Lower leg skin (tissue), 4 donors: ENCODE measurements at regions not wholly inside any gene's neighbourhood (a gene's known extent, or its start where the extent isn't known, plus 50 kb on each side); places are given as distances from the start of the nearest gene placed in this dataset.
"Not testable (repeated sequence)": the region's sequence is repeated elsewhere in the genome, so short reads cannot be mapped to it uniquely, and the experiment has no call there.

Experiments used
- DNase-seq, 2 donors: peaks; one replicate each; pipeline ENCODE4 v3.0.0-alpha.2; 2019; ENCODE audit warnings: low spot score in 2 of 2
- H3K4me3 ChIP-seq: fragments of 200-600 bp; sonication (generic); 2 replicates; pipeline ENCODE4 v1.5.1; 2017; ENCODE audit warnings: mild to moderate bottlenecking, low read depth; ENCODE audit not compliant: poor library complexity, severe bottlenecking
- CTCF ChIP-seq, 3 donors: fragments of 450-650 bp; IDR thresholded peaks; one replicate each; pipeline ENCODE4 v1.5.1; 2016; ENCODE audit warnings: antibody characterized with exemption in 3 of 3, mild to moderate bottlenecking in 3 of 3, moderate library complexity in 2 of 3
- POLR2A ChIP-seq, 2 donors: fragments of 450-650 bp; IDR thresholded peaks; one replicate each; pipeline ENCODE4 v1.6.1; 2016 to 2017; ENCODE audit warnings: antibody characterized with exemption in 2 of 2, mild to moderate bottlenecking in 1 of 2, moderate library complexity in 1 of 2
- WGBS, 2 donors: methylation state at CpG; one replicate each; pipeline ENCODE4 v1.1.5; 2018; 5-methylcytosine and 5-hydroxymethylcytosine counted together
- intact Hi-C: fragments of 100-400 bp; cut with DNase I; formaldehyde crosslinking; loops from one replicate; pipeline ENCODE4 v1.15.0; 2023; ENCODE audit warnings: low total_unique reads

DNA sequence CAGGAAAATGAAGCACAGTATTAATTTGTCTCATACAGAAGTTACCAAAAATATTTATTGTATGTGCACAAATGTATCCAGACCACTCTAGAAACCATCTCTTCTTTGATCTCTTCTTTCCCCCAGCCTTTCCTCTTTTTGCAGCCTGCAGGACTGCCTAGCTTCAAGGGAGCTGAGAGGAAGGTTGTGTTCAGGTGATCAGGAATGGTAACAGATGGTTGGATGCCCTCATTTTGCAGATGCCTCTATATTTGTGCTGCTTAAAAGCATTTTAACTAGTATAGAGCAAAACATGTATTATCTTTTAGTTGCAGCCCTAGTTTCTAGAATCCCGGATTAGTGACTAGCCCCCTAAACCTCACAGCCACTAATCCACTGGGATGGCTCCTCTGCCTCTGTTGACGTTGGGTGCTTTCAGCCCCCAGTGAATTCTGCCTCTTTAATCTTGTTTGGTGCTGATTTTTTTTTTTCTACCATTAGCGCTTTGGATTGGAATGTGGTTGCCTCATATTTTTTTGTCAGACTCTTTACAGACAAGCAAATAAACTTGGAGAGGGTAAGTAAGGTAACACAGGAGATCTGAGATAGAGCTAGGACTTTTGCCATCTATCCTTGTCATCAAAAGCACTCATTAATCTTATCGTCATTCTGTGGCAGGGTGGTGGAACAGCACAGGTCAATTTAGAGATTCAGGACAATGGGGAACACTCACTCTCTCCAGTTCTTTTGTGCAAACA is 103.8 kb upstream of the NDUFV2 start:
- H3K4me3 ChIP-seq = no peak overlapping the region
- WGBS, 2 donors = 27 to 31% methylated on average over 4 of the region's 4 CpGs
- intact Hi-C loops = no loop called here
- no peak for DNase-seq
- TF ChIP-seq POLR2A (IDR thresholded peaks at IDR 0.05) (no peak), CTCF (IDR thresholded peaks at IDR 0.05) (no peak)

DNA sequence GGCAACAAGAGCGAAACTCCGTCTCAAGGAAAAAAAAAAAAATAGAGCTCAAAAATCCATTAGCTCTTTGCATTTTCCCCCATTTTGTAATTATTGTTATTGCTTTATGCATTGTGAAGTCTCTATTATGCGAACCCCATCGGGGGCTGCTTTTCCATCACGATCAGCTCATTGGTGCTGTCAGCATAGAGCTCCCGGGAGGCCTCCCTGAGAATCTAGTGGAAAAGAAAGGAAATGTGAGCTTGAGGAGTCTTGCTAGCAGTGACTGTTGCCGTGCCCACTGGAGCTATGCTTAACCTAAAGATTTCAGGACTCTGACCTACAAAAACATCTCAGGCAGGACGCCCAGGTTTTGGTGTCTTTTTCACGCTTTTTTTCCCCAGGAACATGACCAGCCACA is 102.6 kb upstream of the NDUFV2 start:
- intact Hi-C loops = no loop called here
- WGBS, 2 donors = 78 to 80% methylated on average over 9 of the region's 9 CpGs
- no peak for TF ChIP-seq CTCF (IDR thresholded peaks at IDR 0.05)
- TF ChIP-seq POLR2A (IDR thresholded peaks at IDR 0.05) = no peak

DNA sequence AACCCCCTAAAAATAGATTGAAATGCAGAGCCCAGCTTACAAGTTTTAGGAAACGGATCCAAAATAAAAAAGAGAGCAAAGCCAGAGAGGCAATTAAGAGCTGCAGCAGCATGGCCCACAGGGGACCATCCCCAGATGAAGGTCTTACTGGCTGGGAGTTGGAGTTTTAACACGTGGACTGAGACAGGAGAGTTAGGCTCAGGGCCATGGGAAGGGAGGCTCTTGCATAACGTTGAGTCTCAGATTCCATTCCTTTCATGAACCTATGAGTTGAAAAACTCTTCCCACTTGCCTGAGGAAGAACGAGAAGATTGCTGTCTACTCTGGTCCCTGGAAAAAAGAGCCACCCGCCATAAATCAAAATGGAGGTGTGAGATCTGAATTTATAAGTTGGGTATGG is 101.8 kb upstream of the NDUFV2 start:
- intact Hi-C loops = no loop called here
- no peak for TF ChIP-seq POLR2A (IDR thresholded peaks at IDR 0.05)
- TF ChIP-seq CTCF (IDR thresholded peaks at IDR 0.05) = no peak
- no peak overlapping the region for H3K4me3 ChIP-seq
- DNase-seq = no peak
- 47 to 51% methylated on average over 5 of the region's 5 CpGs for WGBS, 2 donors

More for the DNA sequence above, 102.6 kb upstream of the NDUFV2 start:
- H3K4me3 ChIP-seq = no peak overlapping the region
- no peak for DNase-seq

- TF ChIP-seq CTCF (IDR thresholded peaks at IDR 0.05) (no peak), POLR2A (IDR thresholded peaks at IDR 0.05) (no peak)
- intact Hi-C loops = no loop called here
- no peak overlapping the region for H3K4me3 ChIP-seq
- DNase-seq = no peak
- 83% methylated on average over 3 of the region's 3 CpGs for WGBS, 2 donors
Observed at GRCh38 chr18:9001209-9001608, 101.3 kb upstream of the NDUFV2 start.

DNA sequence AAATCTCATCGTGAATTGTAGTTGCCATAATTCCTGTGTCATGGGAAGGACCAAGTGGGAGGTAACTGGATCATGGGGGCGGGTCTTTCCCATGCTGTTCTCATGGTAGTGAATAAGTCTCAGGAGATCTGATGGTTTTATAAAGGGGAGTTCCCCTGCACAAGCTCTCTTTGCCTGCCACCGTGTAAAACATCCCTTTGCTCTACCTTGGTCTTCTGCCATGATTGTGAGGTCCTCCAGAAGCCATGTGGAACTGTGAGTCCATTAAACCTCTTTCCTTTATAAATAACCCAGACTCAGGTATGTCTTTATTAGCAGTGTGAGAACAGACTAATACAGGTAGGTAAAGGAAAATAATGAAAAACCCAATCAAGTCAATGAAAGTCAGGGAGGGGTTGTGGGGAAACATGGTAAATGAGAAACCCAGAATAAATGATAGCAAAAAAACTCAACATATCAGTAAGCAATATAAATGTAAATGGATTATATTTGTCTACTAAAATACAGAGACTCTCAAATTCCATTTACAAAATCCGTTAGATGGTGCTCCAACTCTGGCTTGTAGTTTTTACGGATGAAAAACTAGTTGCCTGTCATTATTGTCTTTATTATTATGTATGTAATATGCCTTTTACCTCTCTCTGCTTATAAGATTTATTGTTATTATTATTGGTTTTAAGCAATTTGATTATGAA is 98.9 kb upstream of the NDUFV2 start:
- intact Hi-C loops = no loop called here

DNA sequence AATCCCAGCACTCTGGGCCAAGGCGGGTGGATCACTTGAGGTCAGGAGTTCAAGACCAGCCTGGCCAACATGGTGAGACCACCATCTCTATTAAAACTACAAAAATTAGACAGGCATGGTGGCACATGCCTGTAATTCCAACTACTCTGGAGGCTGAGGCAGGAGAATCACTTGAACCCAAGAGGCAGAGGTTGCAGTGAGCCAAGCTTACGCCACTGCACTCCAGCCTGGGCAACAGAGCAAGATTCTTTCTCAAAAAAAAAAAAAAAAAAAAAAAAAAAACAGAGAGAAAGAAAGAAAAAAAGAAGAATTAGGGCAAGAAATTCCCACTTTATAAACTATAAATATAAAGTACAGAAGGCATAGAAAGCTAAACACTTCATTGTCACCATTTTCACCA is 98.2 kb upstream of the NDUFV2 start:
- WGBS, 2 donors = 93 to 95% methylated on average over 2 of the region's 2 CpGs
- intact Hi-C loops, H3K4me3 ChIP-seq, DNase-seq: not testable (repeated sequence)

More for the DNA sequence above, 98.9 kb upstream of the NDUFV2 start:
- no peak overlapping the region for H3K4me3 ChIP-seq
- no peak for DNase-seq
- TF ChIP-seq CTCF (IDR thresholded peaks at IDR 0.05) (no peak), POLR2A (IDR thresholded peaks at IDR 0.05) (no peak)
- WGBS, 2 donors = 90% methylated on average over 5 of the region's 5 CpGs

DNA sequence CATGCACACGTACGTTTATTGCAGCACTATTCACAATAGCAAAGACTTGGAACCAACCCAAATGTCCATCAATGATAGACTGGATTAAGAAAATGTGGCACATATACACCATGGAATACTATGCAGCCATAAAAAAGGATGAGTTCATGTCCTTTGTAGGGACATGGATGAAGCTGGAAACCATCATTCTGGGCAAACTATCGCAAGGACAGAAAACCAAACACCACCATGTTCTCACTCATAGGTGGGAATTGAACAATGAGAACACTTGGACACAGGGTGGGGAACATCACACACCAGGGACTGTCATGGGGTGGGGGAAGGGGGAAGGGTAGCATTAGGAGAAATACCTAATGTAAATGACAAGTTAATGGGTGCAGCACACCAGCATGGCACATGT is 94.8 kb upstream of the NDUFV2 start:
- WGBS, 2 donors = 55% methylated on average over 3 of the region's 3 CpGs
- DNase-seq, H3K4me3 ChIP-seq, intact Hi-C loops: not testable (repeated sequence)
